ENCODE measurements at regions not wholly inside any gene's neighbourhood (a gene's known extent, or its start where the extent isn't known, plus 50 kb on each side); places are given as distances from the start of the nearest gene placed in this dataset.

DNA sequence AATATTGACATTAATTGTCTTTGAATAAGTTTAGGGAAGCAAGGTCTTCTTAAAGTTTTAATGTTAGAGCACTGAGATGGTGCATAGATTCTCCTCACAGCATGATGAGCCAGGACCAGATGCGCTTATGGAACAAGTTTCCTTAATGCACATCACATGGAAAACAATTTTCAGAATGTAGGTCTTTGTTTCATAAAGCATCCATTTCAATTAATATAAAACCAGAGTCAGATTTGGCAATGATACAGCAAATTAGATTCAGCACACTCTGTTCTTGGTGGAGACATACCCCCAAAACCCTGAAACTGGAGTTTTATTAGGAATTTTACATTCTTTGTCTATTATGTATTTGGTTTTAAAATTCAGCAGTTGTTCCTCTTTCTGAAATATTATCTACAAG is 402.1 kb upstream of the SEMA6A start:
- no peak for TF ChIP-seq POLR2A (IDR thresholded peaks at IDR 0.05)
- TF ChIP-seq CTCF (IDR thresholded peaks at IDR 0.05) = no peak
